Fibroblast of mammary gland (primary cell): ENCODE measurements at regions not wholly inside any gene's neighbourhood (a gene's known extent, or its start where the extent isn't known, plus 50 kb on each side); places are given as distances from the start of the nearest gene placed in this dataset.

Experiments used
- DNase-seq: peaks from one replicate; pipeline ENCODE4 v3.0.0-alpha.2; 2010; ENCODE audit warnings: low read depth
- H3K4me3 ChIP-seq: 2 replicates; pipeline ENCODE4 v1.5.1; 2011; ENCODE audit warnings: low read depth, mild to moderate bottlenecking, low read length, moderate library complexity; ENCODE audit not compliant: control insufficient read depth
- CTCF ChIP-seq: conservative IDR thresholded peaks from 2 replicates; pipeline ENCODE4 v1.5.1; 2011; ENCODE audit warnings: low read depth, low read length, inconsistent platforms; ENCODE audit not compliant: control insufficient read depth, insufficient read depth

DNA sequence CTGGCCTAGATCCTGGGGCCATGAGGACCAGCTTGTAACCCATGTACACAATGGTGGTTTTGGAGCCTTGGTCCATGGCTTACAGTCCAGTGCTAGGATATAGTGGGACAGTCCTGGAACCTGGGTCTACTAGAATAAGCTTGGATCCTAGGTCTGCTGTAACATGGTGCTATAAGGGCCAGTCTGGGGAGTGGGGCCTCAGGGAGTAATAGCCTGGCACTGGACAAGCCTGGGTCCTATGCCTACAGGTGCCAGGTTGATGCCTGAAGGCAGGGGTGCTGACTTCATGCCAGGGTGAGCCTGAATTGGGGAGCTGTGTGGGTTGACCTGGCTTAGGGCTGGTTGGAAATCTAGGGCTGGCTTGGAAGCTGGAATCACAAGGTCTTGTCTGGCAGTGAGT is 756.3 kb upstream of the ADGRL3 start:
- TF ChIP-seq CTCF = no peak
- no peak overlapping the region for H3K4me3 ChIP-seq
- no peak for DNase-seq

GRCh38 chr4:60450054-60450453 is 750.1 kb upstream of the ADGRL3 start:
- no peak overlapping the region for H3K4me3 ChIP-seq
- no peak for TF ChIP-seq CTCF
- no peak for DNase-seq

- TF ChIP-seq CTCF = no peak
- H3K4me3 ChIP-seq = no peak overlapping the region
These were observed 747.9 kb upstream of the ADGRL3 start for GRCh38 chr4:60452266-60452665.

DNA sequence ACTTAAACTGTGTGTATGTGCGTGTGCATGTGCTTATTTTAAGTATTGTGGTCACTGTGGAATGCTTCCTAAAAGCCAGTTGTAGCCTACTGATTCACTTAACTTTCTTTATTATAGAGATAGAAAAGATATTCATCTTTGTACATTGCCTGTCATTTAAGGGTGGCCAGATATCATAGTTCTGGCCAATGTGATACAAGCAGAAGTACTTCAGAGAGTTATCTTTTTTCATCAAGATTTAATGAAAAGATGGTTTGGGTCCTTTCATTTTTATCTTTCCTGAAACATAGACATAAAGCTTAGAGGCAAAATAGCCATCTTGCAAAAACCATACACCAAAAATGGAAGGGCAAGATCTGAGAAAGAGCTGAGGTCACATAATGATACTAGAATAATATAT is 744.7 kb upstream of the ADGRL3 start:
- TF ChIP-seq CTCF = no peak
- H3K4me3 ChIP-seq = no peak overlapping the region
- DNase-seq = no peak

More at GRCh38 chr4:60452266-60452665, 747.9 kb upstream of the ADGRL3 start:
- no peak for DNase-seq

DNA sequence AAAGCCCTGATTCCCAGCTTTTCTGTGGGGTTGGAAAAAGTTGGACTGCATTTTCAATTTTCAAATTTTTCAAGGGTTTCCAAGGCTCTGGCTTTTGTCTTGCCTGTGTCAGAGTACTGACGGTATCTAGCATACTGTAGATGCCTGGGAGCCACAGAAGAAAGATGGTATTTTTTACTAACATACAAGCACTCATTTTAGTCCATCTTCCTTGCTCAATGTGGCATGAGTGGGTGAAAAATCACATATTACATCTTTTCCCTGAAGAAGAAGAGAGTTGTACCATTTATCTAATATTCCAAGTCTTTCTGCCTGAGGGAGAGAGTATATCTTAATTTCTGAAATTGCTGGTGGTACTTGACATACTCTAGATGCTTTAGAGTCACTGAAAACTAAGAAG is 738.6 kb upstream of the ADGRL3 start:
- H3K4me3 ChIP-seq = no peak overlapping the region
- no peak for TF ChIP-seq CTCF

DNA sequence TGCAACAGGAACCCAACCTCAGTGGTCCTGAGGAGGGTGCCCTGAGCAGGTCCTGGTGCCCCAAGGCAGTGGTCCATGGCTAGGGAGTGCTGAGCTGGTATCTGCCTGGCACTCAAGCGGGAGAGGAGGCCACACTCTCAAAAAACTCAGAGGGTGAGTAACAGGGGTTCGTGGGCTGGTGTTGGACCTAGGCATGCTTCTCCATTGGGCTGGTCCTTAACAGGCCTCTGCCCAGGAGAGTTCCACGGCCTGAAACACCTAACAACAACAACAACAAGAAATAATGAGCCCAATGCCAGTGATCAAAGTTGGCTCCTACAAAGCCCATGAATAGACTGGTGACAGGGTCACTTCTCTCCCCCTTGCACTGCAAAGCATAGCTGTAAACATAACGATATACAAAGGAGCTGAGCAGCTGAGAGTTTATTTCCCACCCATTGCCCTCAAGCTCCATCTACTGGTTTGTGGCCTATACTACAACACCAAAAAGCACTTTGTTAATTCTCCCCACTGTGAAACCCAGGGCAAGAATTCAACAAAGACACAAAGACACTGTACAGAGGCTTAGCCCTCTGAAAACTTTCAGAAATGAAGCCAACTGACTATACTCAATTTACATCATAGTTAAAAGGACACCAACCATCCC is 736.1 kb upstream of the ADGRL3 start:
- H3K4me3 ChIP-seq = no peak overlapping the region
- DNase-seq = no peak
- no peak for TF ChIP-seq CTCF

More for the DNA sequence above, 738.6 kb upstream of the ADGRL3 start:
- no peak for DNase-seq

DNA sequence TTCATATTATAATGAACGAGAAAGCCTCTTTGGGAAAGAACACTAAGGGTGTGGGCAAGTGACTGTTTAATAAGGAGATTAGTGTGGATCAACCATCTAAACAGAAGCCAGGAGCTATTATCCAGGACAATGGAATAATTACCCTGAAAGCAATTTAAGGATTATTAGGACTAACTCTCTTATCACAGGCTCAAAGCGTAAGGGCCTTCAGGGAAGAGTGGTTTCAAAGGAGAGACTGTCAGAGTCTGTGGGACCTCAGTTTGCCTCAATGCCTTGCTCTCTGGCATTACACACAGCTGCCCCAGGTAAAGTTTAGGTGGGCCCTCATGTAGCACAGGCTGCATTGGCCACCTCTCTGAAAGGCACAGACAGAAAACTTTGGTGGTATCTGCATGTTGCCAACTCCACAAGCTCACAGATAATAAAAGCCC is 717.2 kb upstream of the ADGRL3 start:
- H3K4me3 ChIP-seq = no peak overlapping the region
- no peak for TF ChIP-seq CTCF
- no peak for DNase-seq
